ENCODE measurements at regions not wholly inside any gene's neighbourhood (a gene's known extent, or its start where the extent isn't known, plus 50 kb on each side); places are given as distances from the start of the nearest gene placed in this dataset.

DNA sequence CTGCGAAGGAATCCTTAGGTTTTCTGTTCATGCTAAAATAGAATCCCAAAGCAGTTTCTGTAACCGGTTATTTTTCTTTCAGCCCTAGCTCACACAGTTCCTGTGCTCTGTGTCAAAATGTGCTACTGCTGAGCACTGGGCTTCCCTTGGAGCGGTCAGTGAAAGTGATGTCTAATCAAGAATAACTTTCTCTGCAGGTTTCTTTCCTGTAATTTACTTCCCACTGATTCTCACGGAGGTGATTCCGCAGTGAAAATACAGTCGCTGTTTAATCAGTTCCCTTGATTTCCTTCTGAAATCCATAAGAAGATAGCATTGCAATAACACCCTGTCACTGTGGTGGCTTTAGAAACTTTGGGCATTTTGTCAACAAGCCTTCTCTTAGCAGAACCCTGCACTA, 112.0 kb upstream of the ISL1 start:
- TF ChIP-seq, protein P1, sequence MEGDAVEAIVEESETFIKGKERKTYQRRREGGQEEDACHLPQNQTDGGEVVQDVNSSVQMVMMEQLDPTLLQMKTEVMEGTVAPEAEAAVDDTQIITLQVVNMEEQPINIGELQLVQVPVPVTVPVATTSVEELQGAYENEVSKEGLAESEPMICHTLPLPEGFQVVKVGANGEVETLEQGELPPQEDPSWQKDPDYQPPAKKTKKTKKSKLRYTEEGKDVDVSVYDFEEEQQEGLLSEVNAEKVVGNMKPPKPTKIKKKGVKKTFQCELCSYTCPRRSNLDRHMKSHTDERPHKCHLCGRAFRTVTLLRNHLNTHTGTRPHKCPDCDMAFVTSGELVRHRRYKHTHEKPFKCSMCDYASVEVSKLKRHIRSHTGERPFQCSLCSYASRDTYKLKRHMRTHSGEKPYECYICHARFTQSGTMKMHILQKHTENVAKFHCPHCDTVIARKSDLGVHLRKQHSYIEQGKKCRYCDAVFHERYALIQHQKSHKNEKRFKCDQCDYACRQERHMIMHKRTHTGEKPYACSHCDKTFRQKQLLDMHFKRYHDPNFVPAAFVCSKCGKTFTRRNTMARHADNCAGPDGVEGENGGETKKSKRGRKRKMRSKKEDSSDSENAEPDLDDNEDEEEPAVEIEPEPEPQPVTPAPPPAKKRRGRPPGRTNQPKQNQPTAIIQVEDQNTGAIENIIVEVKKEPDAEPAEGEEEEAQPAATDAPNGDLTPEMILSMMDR (IDR thresholded peaks at IDR 0.05; ENCODE audit: low read depth, low read length) = no peak
- no peak overlapping the region for H3K27ac ChIP-seq
- no peaks in the 10 kb centered on the region for H3K27me3 ChIP-seq
- no peaks in the 10 kb centered on the region for H3K4me1 ChIP-seq (ENCODE audit: low read depth)
- H3K9me3 ChIP-seq (ENCODE audit: low read depth) = no peaks in the 10 kb centered on the region
- H3K4me3 ChIP-seq = no peak overlapping the region
- H3K36me3 ChIP-seq = no peaks in the 10 kb centered on the region
- DNase-seq (ENCODE audit: low read depth in 1 of 2, low spot score in 1 of 2) = no peak

DNA sequence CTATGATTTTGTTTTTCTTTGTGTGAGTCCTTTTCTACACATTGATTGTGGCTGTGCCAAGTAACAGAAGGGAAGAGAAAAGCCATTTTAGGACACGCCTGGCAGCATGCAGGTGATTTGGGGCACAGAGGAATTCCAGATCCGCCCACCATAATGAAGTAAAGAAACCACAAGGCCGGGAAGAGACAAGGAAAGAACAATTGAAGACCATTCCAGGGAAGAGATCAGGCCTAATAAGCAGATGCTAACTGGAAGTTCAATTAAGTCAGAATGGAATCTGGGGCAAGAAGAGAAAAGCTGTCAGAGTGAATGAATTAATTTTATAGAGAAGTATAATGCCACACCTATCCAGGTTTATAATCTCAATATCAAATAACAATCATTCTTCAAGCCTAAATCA, 110.2 kb upstream of the ISL1 start:
- TF ChIP-seq, protein P1 (IDR thresholded peaks at IDR 0.05; ENCODE audit: low read depth, low read length) = no peak
- no peaks in the 10 kb centered on the region for H3K36me3 ChIP-seq
- no peak overlapping the region for H3K4me3 ChIP-seq
- no peaks in the 10 kb centered on the region for H3K4me1 ChIP-seq (ENCODE audit: low read depth)
- DNase-seq (ENCODE audit: low read depth in 1 of 2, low spot score in 1 of 2) = no peak
- no peaks in the 10 kb centered on the region for H3K9me3 ChIP-seq (ENCODE audit: low read depth)
- H3K27ac ChIP-seq = no peak overlapping the region
- no peaks in the 10 kb centered on the region for H3K27me3 ChIP-seq

DNA sequence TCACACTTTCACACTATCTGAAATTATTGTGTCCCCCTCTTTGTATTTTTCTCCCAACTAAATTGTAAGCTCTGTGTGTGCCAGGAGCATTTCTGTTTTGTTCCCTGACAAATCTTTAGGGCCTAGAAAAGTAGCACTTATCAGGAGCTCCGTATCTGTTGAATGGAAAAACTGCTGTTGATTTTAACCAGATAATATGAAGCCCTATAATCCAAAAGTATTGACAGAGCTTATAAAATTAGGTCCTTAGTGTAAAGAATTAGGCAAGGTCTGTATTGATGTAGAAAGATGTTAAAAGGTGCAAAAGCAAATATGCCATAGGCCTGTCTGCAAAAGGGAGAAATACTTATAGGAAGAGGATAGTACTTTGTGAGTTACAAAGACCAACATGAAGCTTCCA, 109.4 kb upstream of the ISL1 start:
- Histone ChIP-seq H3K27me3 (no peaks in the 10 kb centered on the region), H3K27ac (no peak overlapping the region)

DNA sequence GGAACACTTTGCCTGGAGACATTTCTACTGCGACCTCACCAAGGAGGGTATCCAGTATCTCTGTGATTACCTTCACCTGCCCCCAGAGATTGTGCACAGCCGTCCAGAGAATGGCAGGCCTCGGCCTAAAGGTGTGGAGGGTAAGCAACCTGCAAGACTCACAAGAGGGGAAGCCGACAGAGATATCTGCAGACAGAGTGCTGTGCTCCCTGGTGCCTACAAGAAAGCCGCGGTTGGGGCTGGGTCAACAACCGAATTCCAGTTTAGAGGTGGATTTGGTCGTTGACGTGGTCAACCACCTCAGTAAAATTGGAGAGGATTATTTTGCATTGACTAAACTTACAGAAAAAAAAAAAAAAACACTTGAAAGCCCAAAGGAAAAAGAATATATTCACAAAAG, 107.8 kb upstream of the ISL1 start:
- no peaks in the 10 kb centered on the region for H3K27me3 ChIP-seq
- DNase-seq (ENCODE audit: low read depth in 1 of 2, low spot score in 1 of 2) = no peak
- TF ChIP-seq, protein P1 (IDR thresholded peaks at IDR 0.05; ENCODE audit: low read depth, low read length) = no peak
- no peak overlapping the region for H3K4me3 ChIP-seq
- peaks cover 15% of the 10 kb centered on the region for H3K4me1 ChIP-seq (ENCODE audit: low read depth)
- H3K9me3 ChIP-seq (ENCODE audit: low read depth) = no peaks in the 10 kb centered on the region
- no peaks in the 10 kb centered on the region for H3K36me3 ChIP-seq
- no peak overlapping the region for H3K27ac ChIP-seq

More for the DNA sequence above, 109.4 kb upstream of the ISL1 start:
- H3K4me3 ChIP-seq = no peak overlapping the region
- no peaks in the 10 kb centered on the region for H3K36me3 ChIP-seq
- TF ChIP-seq, protein P1 (IDR thresholded peaks at IDR 0.05; ENCODE audit: low read depth, low read length) = no peak
- no peaks in the 10 kb centered on the region for H3K9me3 ChIP-seq (ENCODE audit: low read depth)
- H3K4me1 ChIP-seq (ENCODE audit: low read depth) = peaks cover 4% of the 10 kb centered on the region
- DNase-seq (ENCODE audit: low read depth in 1 of 2, low spot score in 1 of 2) = no peak

DNA sequence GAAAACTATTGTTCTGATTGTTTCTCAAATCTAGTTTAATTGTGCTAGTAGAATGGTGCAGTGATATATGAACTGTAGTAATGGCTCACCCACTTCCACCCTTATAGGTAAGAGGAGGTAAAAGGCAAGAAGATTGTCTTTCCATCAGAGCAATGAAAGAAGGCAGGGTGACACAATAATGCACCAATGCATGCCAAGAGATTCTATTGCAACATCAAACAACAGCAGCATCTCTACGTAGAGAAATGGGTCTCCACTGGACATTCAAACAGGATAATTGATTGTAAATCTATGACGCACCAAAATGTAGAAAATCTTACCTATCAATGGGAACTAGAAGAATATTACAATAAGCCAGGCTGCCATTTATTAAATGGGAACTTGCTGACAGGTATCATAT, 107.0 kb upstream of the ISL1 start:
- Histone ChIP-seq H3K27me3 (no peaks in the 10 kb centered on the region), H3K9me3 (ENCODE audit: low read depth) (no peaks in the 10 kb centered on the region), H3K4me1 (ENCODE audit: low read depth) (peaks cover 15% of the 10 kb centered on the region), H3K4me3 (no peak overlapping the region), H3K36me3 (no peaks in the 10 kb centered on the region), H3K27ac (no peak overlapping the region)
- TF ChIP-seq, protein P1 (IDR thresholded peaks at IDR 0.05; ENCODE audit: low read depth, low read length) = no peak
- no peak for DNase-seq (ENCODE audit: low read depth in 1 of 2, low spot score in 1 of 2)

DNA sequence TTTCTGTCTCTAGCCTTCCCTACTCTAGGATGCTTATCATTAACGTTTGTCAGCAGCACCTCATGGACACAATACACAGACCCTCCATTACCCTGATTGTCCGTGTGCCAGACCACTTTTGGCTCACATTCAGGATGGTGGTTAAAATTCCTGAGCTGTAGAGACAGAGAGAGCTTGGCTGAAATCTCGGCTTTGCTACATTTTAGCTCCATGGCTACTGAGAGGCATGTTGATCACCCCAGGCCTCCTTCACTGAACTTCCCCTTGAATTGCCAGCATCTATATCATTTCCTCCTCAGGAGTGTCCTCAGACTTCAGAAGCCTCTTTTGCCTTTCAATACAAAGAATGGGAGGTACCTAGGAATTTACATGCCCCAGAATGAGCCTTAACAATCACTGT, 104.7 kb upstream of the ISL1 start:
- no peak overlapping the region for H3K4me3 ChIP-seq
- TF ChIP-seq, protein P1 (IDR thresholded peaks at IDR 0.05; ENCODE audit: low read depth, low read length) = no peak

More for the DNA sequence above, 104.7 kb upstream of the ISL1 start:
- H3K36me3 ChIP-seq = no peaks in the 10 kb centered on the region
- peak in 1 of 2 donors; percentile 10 for DNase-seq (ENCODE audit: low read depth in 1 of 2, low spot score in 1 of 2)
- no peak overlapping the region for H3K27ac ChIP-seq
- no peaks in the 10 kb centered on the region for H3K9me3 ChIP-seq (ENCODE audit: low read depth)
- H3K4me1 ChIP-seq (ENCODE audit: low read depth) = peaks cover 15% of the 10 kb centered on the region
- H3K27me3 ChIP-seq = no peaks in the 10 kb centered on the region
